ENCODE measurements at regions not wholly inside any gene's neighbourhood (a gene's known extent, or its start where the extent isn't known, plus 50 kb on each side); places are given as distances from the start of the nearest gene placed in this dataset.

GRCh38 chr2:139836769-139837168 is 1056.6 kb upstream of the NXPH2 start:
- no peak overlapping the region for H3K4me3 ChIP-seq (IDR thresholded peaks at IDR 0.05; ENCODE audit: insufficient read depth, low read depth, low read length)
- H2AFZ ChIP-seq (ENCODE audit: low read depth), result no peak overlapping the region
- no peak overlapping the region for H3K9ac ChIP-seq
- H4K20me1 ChIP-seq (ENCODE audit: insufficient read depth), result no peaks in the 10 kb centered on the region
- no peaks in the 10 kb centered on the region for H3K79me2 ChIP-seq (ENCODE audit: insufficient read depth, low read depth)
- no peak overlapping the region for H3K27ac ChIP-seq
- H3K4me1 ChIP-seq (ENCODE audit: low read depth, poor library complexity, severe bottlenecking), result no peaks in the 10 kb centered on the region
- H3K36me3 ChIP-seq (ENCODE audit: insufficient read depth), result no peaks in the 10 kb centered on the region
- TF ChIP-seq CTCF (conservative IDR thresholded peaks at IDR 0.05; ENCODE audit: low read depth, low read length), result no peak
- H3K27me3 ChIP-seq (ENCODE audit: insufficient read depth, low read depth), result no peaks in the 10 kb centered on the region
- no peak overlapping the region for H3K4me2 ChIP-seq

- Histone ChIP-seq H3K4me2 (no peak overlapping the region), H3K9ac (no peak overlapping the region), H3K4me1 (ENCODE audit: low read depth, poor library complexity, severe bottlenecking) (no peaks in the 10 kb centered on the region), H3K4me3 (IDR thresholded peaks at IDR 0.05; ENCODE audit: insufficient read depth, low read depth, low read length) (no peak overlapping the region), H3K27me3 (ENCODE audit: insufficient read depth, low read depth) (no peaks in the 10 kb centered on the region), H2AFZ (ENCODE audit: low read depth) (no peak overlapping the region), H4K20me1 (ENCODE audit: insufficient read depth) (no peaks in the 10 kb centered on the region), H3K27ac (no peak overlapping the region), H3K79me2 (ENCODE audit: insufficient read depth, low read depth) (no peaks in the 10 kb centered on the region), H3K36me3 (ENCODE audit: insufficient read depth) (no peaks in the 10 kb centered on the region)
- TF ChIP-seq CTCF (conservative IDR thresholded peaks at IDR 0.05; ENCODE audit: low read depth, low read length), result no peak
These were observed 1054.9 kb upstream of the NXPH2 start for GRCh38 chr2:139835101-139835500.

- no peaks in the 10 kb centered on the region for H4K20me1 ChIP-seq (ENCODE audit: insufficient read depth)
- TF ChIP-seq CTCF (conservative IDR thresholded peaks at IDR 0.05; ENCODE audit: low read depth, low read length), result no peak
- H2AFZ ChIP-seq (ENCODE audit: low read depth), result no peak overlapping the region
- no peak overlapping the region for H3K4me2 ChIP-seq
- no peak overlapping the region for H3K9ac ChIP-seq
- no peaks in the 10 kb centered on the region for H3K79me2 ChIP-seq (ENCODE audit: insufficient read depth, low read depth)
- no peaks in the 10 kb centered on the region for H3K36me3 ChIP-seq (ENCODE audit: insufficient read depth)
- H3K27ac ChIP-seq, result no peak overlapping the region
- no peaks in the 10 kb centered on the region for H3K4me1 ChIP-seq (ENCODE audit: low read depth, poor library complexity, severe bottlenecking)
- no peak overlapping the region for H3K4me3 ChIP-seq (IDR thresholded peaks at IDR 0.05; ENCODE audit: insufficient read depth, low read depth, low read length)
- H3K27me3 ChIP-seq (ENCODE audit: insufficient read depth, low read depth), result no peaks in the 10 kb centered on the region
These were observed 1047.8 kb upstream of the NXPH2 start for GRCh38 chr2:139828011-139828410.

GRCh38 chr2:139825726-139826125 is 1045.5 kb upstream of the NXPH2 start:
- Histone ChIP-seq H2AFZ (ENCODE audit: low read depth) (no peak overlapping the region), H4K20me1 (ENCODE audit: insufficient read depth) (no peaks in the 10 kb centered on the region), H3K27ac (no peak overlapping the region), H3K79me2 (ENCODE audit: insufficient read depth, low read depth) (no peaks in the 10 kb centered on the region), H3K36me3 (ENCODE audit: insufficient read depth) (no peaks in the 10 kb centered on the region), H3K4me1 (ENCODE audit: low read depth, poor library complexity, severe bottlenecking) (no peaks in the 10 kb centered on the region), H3K9ac (no peak overlapping the region), H3K4me3 (IDR thresholded peaks at IDR 0.05; ENCODE audit: insufficient read depth, low read depth, low read length) (no peak overlapping the region), H3K4me2 (no peak overlapping the region), H3K27me3 (ENCODE audit: insufficient read depth, low read depth) (no peaks in the 10 kb centered on the region)
- TF ChIP-seq CTCF (conservative IDR thresholded peaks at IDR 0.05; ENCODE audit: low read depth, low read length), result no peak
